HG03108 (cell line): ENCODE measurements at regions not wholly inside any gene's neighbourhood (a gene's known extent, or its start where the extent isn't known, plus 50 kb on each side); places are given as distances from the start of the nearest gene placed in this dataset.
"Not testable (repeated sequence)": the region's sequence is repeated elsewhere in the genome, so short reads cannot be mapped to it uniquely, and the experiment has no call there.

Source experiments
- ATAC-seq: cut with Tn5 transposase; IDR thresholded peaks from one replicate; pipeline ENCODE4 v1.9.1; 2021; ENCODE audit warnings: moderate library complexity; ENCODE audit not compliant: unreplicated experiment

GRCh38 chr1:41994195-41994894 is 75.6 kb upstream of the HIVEP3 start:
- ATAC-seq = no peak

- ATAC-seq = no peak
These were observed 64.7 kb upstream of the HIVEP3 start for GRCh38 chr1:41983451-41983850.

GRCh38 chr1:41981796-41982195 is 63.1 kb upstream of the HIVEP3 start:
- no peak for ATAC-seq

- no peak for ATAC-seq
These were observed 62.3 kb upstream of the HIVEP3 start for GRCh38 chr1:41980827-41981653.

- ATAC-seq = no peak
These were observed 60.3 kb upstream of the HIVEP3 start for GRCh38 chr1:41978986-41979385.

GRCh38 chr1:41977326-41977725 is 58.6 kb upstream of the HIVEP3 start:
- ATAC-seq = no peak

GRCh38 chr1:41976671-41977070 is 57.9 kb upstream of the HIVEP3 start:
- ATAC-seq = no peak

GRCh38 chr1:41975850-41976569 is 57.3 kb upstream of the HIVEP3 start:
- no peak for ATAC-seq

- no peak for ATAC-seq
These were observed 56.4 kb upstream of the HIVEP3 start for GRCh38 chr1:41975121-41975520.

GRCh38 chr1:41968557-41968956 is 49.8 kb upstream of the HIVEP3 start:
- ATAC-seq = not testable (repeated sequence)
